Loucy (cell line): ENCODE measurements at regions not wholly inside any gene's neighbourhood (a gene's known extent, or its start where the extent isn't known, plus 50 kb on each side); places are given as distances from the start of the nearest gene placed in this dataset.
"Not testable (repeated sequence)": the region's sequence is repeated elsewhere in the genome, so short reads cannot be mapped to it uniquely, and the experiment has no call there.

Source experiments
- H2AFZ ChIP-seq: fragments of 200-600 bp; sonication (generic); 2 replicates; pipeline ENCODE4 v1.6.0; 2016; ENCODE audit warnings: antibody characterized with exemption, mild to moderate bottlenecking, low read length, moderate library complexity
- H3F3A ChIP-seq: fragments of 200-600 bp; 2 replicates; pipeline ENCODE4 v1.6.0; 2016; ENCODE audit warnings: antibody characterized with exemption, low read depth, mild to moderate bottlenecking
- H3K27me3 ChIP-seq: fragments of 200-600 bp; sonication (generic); 2 replicates; pipeline ENCODE4 v1.6.1; 2014; ENCODE audit warnings: low read length, mild to moderate bottlenecking; ENCODE audit not compliant: insufficient read depth, poor library complexity, severe bottlenecking
- H3K36me3 ChIP-seq: fragments of 200-600 bp; sonication (generic); 2 replicates; pipeline ENCODE4 v1.6.1; 2016; ENCODE audit warnings: low read length; ENCODE audit not compliant: insufficient read depth
- H3K4me1 ChIP-seq: fragments of 200-600 bp; sonication (generic); 2 replicates; pipeline ENCODE4 v1.5.1; 2014; ENCODE audit warnings: low read length, mild to moderate bottlenecking; ENCODE audit not compliant: insufficient read depth, poor library complexity, severe bottlenecking
- H3K4me2 ChIP-seq: fragments of 200-600 bp; sonication (generic); 2 replicates; pipeline ENCODE4 v1.6.0; 2014; ENCODE audit warnings: antibody characterized with exemption, low read length, low read depth, mild to moderate bottlenecking; ENCODE audit not compliant: poor library complexity, severe bottlenecking
- H3K4me3 ChIP-seq: fragments of 200-600 bp; sonication (generic); 2 replicates; pipeline ENCODE4 v1.5.1; 2014; ENCODE audit warnings: low read length, mild to moderate bottlenecking, mixed read lengths; ENCODE audit not compliant: poor library complexity, severe bottlenecking
- H3K79me2 ChIP-seq: fragments of 200-600 bp; sonication (generic); 2 replicates; pipeline ENCODE4 v1.6.1; 2014; ENCODE audit warnings: low read length; ENCODE audit not compliant: insufficient read depth
- H3K9ac ChIP-seq: fragments of 200-600 bp; sonication (generic); 2 replicates; pipeline ENCODE4 v1.6.0; 2014; ENCODE audit warnings: mild to moderate bottlenecking, low read depth, low read length, moderate library complexity; ENCODE audit not compliant: poor library complexity, severe bottlenecking
- H3K9me2 ChIP-seq: fragments of 200-600 bp; sonication (generic); replicated peaks from 2 replicates; pipeline ENCODE4 v1.6.1; 2016; ENCODE audit warnings: low read depth, low read length, mixed read lengths
- H3K9me3 ChIP-seq: fragments of 200-600 bp; sonication (generic); 2 replicates; pipeline ENCODE4 v1.6.1; 2014; ENCODE audit warnings: mild to moderate bottlenecking, antibody characterized with exemption, low read length, low read depth; ENCODE audit not compliant: insufficient read depth
- H4K20me1 ChIP-seq: fragments of 200-600 bp; sonication (generic); 2 replicates; pipeline ENCODE4 v1.6.0; 2014; ENCODE audit warnings: antibody characterized with exemption, low read length, mild to moderate bottlenecking; ENCODE audit not compliant: insufficient read depth, poor library complexity, severe bottlenecking
- CTCF ChIP-seq: fragments of 200-600 bp; sonication (generic); conservative IDR thresholded peaks from 2 replicates; pipeline ENCODE4 v1.5.1; 2014; ENCODE audit warnings: mild to moderate bottlenecking, antibody characterized with exemption, low read length
- EZH2phosphoT487 ChIP-seq: fragments of 200-600 bp; IDR thresholded peaks from 2 replicates; pipeline ENCODE4 v1.6.1; 2018; ENCODE audit warnings: antibody characterized with exemption, mild to moderate bottlenecking, moderate library complexity, borderline replicate concordance

GRCh38 chr7:73933091-73933490 lies 72.1 kb downstream of the TMEM270 start:
- no peaks in the 10 kb centered on the region for H4K20me1 ChIP-seq
- H3K9ac ChIP-seq = no peak overlapping the region
- no peaks in the 10 kb centered on the region for H3K79me2 ChIP-seq
- H2AFZ ChIP-seq = no peak overlapping the region
- no peaks in the 10 kb centered on the region for H3F3A ChIP-seq
- H3K4me2 ChIP-seq = no peak overlapping the region
- no peak for TF ChIP-seq EZH2phosphoT487
- no peak for TF ChIP-seq CTCF
- H3K4me3 ChIP-seq = no peak overlapping the region
- no peaks in the 10 kb centered on the region for H3K36me3 ChIP-seq
- no peaks in the 10 kb centered on the region for H3K9me3 ChIP-seq
- no peaks in the 10 kb centered on the region for H3K9me2 ChIP-seq
- H3K4me1 ChIP-seq = no peaks in the 10 kb centered on the region
- no peaks in the 10 kb centered on the region for H3K27me3 ChIP-seq

GRCh38 chr7:73936967-73937366 lies 76.0 kb downstream of the TMEM270 start:
- Histone ChIP-seq H3K4me2 (no peak overlapping the region), H4K20me1 (no peaks in the 10 kb centered on the region), H3K9me2 (no peaks in the 10 kb centered on the region), H3K4me3 (no peak overlapping the region), H3F3A (no peaks in the 10 kb centered on the region), H3K36me3 (no peaks in the 10 kb centered on the region), H3K79me2 (no peaks in the 10 kb centered on the region), H3K27me3 (no peaks in the 10 kb centered on the region), H2AFZ (no peak overlapping the region), H3K9ac (no peak overlapping the region), H3K4me1 (no peaks in the 10 kb centered on the region), H3K9me3 (no peaks in the 10 kb centered on the region; the same call in 1 of the 2 replicates)
- TF ChIP-seq EZH2phosphoT487 (no peak), CTCF (no peak)

GRCh38 chr7:73937650-73938049 lies 76.7 kb downstream of the TMEM270 start:
- not testable (repeated sequence) for H3K9me3 ChIP-seq, H3K79me2 ChIP-seq, H3K36me3 ChIP-seq, H3K4me3 ChIP-seq, H3K27me3 ChIP-seq, H4K20me1 ChIP-seq, H3F3A ChIP-seq, H3K9ac ChIP-seq, H2AFZ ChIP-seq, H3K4me1 ChIP-seq, H3K4me2 ChIP-seq, H3K9me2 ChIP-seq

GRCh38 chr7:73939528-73939927 lies 78.6 kb downstream of the TMEM270 start:
- Histone ChIP-seq H3K36me3 (no peaks in the 10 kb centered on the region), H3K4me3 (no peak overlapping the region), H3K4me1 (no peaks in the 10 kb centered on the region), H3K4me2 (no peak overlapping the region), H3K79me2 (no peaks in the 10 kb centered on the region), H3K9me3 (no peaks in the 10 kb centered on the region; the same call in 1 of the 2 replicates), H2AFZ (no peak overlapping the region), H4K20me1 (no peaks in the 10 kb centered on the region), H3F3A (no peaks in the 10 kb centered on the region), H3K9ac (no peak overlapping the region), H3K27me3 (no peaks in the 10 kb centered on the region), H3K9me2 (no peaks in the 10 kb centered on the region)
- no peak for TF ChIP-seq EZH2phosphoT487
